HT-29 (cell line): ENCODE measurements at regions not wholly inside any gene's neighbourhood (a gene's known extent, or its start where the extent isn't known, plus 50 kb on each side); places are given as distances from the start of the nearest gene placed in this dataset.

ENCODE experiments used
- DNase-seq: peaks from one replicate; pipeline ENCODE4 v3.0.0-alpha.2; 2015; ENCODE audit warnings: low spot score

DNA sequence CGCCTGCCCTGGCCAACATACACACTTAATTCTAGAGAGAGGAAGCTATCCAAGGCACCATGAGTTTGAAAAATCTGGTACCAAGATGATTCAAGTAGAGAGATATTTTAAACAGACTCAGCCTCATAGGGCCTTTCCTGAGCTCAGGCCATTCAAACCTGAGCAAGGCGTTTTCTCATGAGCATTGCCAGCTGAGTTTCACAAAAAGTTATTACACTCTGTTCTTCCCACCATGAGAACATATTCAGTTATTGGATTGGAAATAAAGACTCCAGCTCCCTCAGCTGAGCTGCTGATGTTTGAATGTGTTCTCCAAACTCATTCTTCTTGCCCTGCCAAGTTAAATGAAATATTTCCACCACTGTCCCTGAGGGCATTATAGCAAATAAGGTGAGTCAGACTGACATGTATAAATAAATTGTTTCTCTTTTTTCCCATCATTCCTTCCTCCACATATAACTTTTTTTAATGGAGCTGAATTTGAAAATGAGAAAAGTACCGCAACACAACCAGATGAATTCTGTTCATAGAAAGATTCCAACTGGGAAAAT, 429.6 kb downstream of the RAB28 start:
- no peak for DNase-seq

DNA sequence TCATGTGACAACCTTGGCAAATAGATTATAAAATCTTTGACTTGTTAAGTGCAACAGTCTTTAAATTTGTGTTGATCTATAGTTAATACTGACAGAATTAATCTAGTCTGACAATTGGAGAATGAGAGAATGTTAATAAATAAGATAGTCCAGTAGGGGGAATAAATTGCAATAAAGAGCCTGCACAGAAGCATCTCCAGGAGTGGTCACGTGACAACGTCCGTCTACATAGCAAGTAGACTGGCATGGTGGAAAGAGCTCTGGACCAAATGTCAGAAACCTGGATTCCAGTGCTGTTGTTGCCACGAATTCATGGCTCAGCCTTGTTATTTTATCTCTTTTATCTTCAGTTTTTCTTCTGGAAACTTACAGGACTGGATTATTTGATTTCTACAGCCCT, 436.5 kb downstream of the RAB28 start:
- DNase-seq, result no peak

DNA sequence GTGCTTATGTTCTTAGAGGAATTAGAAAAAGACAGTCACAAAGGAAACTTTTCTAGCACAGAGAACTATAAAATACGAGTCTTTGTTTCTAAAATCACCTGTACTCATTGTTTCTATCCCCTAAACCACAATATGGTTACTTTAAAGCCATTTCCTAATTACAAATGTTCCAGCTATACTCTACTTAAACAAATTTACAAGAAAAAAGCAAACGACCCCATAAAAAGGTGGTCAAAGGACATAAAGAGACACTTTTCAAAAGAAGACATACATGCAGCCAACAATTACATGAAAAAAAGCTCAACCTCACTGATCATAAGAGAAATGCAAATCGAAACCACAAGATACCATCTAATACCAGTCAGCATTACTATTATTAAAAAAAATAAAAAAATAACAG, 447.3 kb downstream of the RAB28 start:
- DNase-seq, result no peak

DNA sequence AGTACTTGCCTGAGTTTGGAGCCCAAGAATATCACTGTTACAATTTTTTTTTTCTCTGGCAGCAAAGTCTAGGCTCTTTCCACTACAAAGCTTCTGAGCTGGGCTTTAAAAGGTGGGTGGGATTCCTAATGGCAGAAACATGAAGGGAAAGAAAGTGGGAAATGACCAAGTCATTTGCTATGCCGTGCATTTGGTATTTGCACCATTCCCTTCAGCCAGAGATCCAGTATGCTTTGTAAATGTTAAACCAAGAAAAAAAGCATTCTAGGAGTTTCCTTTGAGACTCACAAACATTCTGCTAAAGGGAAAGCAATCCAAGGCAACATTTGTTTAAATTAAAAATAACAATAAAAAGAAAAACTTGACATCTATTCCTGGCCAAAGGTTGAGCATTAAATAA, 451.2 kb downstream of the RAB28 start:
- DNase-seq, result no peak

DNA sequence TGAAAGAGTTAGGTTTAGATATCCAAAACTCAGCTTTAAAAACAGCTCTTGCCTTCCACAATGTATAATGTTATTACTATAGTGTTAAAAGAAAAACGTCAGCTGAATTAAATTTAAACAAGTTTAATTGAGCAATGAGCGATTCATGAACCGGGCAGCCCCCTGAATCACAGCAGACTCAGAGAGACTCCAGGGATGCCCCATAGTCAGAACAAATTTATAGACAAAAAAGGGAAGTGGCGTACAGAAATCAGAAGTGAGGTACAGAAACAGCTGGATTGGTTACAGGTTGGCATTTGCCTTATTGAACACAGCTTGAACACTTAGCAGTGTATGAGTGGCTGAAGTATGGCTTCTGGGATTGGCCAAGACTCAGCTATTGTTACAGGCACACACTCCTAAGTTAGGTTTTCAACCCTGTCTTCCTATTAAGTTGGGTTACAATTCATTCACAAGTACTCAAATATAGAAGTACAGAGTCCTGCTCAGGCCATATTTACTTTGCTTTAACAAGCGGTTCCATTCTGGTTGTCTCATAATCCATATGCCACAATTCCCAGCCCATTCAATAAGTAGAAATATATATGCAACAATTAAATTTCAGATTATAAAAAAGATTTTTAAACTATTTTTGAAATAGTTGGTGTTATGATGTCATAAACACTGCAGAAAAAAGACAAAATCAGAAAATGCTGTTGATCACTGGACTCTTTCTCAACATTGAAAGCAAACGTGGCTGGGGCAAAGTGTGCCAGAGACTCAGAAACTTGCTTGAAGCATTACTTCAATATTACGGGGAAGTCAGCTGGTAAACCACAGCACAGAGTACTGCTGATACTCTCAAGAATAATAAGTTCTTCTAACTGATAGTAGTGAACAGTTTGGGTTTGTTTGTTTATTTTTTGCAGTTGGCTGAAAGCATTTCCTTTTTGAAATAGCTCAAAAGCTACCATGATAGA, 459.7 kb downstream of the RAB28 start:
- no peak for DNase-seq

DNA sequence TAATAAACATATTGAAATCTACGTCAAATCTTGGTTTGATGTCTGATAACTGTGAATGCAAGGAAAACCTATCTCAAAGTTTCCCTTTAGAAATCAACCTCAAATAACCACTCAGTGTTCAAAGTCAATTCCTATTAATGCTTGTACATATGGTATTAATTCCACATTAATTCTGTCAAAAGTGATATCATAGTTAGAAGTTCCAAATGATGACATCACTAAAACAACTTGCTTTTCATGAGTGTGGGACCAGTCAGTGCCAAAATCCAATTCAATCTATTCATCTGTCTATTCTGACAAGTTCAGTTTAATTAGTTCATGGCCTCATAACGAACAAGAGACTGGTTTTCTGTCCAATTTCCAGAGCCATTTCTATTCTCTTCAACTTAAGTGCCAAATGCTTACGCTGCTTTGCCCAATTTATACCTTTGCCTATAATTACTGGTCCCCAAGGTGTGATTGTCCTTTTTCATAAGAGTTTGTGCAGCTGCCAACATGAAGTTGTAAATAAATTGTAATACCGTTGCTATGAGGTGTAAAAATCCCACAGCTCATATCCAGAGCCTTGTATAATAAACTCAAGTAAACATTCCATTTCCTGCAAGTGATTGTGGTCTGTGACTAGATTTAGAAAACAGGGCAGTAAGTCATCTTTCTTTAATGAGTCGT, 476.2 kb downstream of the RAB28 start:
- no peak for DNase-seq

DNA sequence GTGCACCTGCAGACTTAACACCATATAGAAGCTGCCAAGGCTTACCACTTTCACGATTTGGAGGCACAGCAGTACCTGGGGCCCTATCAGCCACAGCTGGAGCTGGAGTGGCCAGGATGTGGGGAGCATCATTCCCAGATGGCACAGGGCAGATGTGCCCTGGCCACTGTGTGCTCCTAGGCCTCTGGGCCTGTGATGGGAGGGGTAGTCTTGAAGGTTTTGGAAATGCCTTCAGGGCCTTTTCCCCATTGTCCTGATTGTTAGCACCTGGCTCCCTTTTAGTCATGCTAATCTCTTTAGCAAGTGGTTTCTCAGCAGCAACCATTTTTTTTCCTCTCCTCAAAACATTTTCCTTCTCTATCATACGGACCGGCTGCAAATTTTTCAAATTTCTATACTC, 490.2 kb downstream of the RAB28 start:
- no peak for DNase-seq

DNA sequence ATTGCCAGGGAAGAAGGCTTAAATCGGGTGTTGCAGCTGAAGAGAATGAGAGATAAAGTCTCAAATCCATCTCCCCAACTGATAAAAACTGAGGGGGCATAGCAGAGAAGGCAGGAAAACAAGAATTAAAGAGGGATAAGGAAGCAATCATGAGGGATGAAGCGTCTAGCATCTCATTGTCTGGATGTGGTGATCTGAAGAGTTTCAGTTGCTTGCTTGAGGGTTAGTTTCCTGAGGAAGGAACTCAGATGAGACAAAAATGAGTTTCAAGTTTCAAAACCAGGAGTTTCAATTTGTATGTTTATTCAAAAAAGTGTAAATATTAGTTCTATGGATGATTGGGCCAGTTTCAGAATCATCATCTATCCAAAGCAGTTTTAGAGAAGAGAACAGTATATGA, 496.9 kb downstream of the RAB28 start:
- DNase-seq, result no peak

DNA sequence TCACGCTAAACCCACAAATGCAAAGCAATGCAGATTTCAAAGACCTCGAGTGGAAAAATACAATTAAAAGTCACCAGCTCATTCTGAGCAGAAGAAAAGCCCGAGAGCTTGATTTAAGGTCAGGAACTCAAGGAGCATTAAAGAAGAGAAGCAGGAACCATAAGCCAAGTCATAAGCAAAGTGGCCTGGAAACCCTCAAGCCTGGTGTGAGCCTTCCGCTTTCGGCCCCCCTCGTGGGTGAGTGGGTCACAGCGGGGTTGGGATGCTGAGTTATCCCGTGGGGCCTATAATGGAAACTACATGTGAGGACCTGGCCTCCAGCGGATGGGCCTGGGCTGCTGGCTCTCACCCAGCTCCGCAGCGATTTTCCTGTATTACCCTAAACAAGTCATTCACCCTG, 504.3 kb downstream of the RAB28 start:
- no peak for DNase-seq

DNA sequence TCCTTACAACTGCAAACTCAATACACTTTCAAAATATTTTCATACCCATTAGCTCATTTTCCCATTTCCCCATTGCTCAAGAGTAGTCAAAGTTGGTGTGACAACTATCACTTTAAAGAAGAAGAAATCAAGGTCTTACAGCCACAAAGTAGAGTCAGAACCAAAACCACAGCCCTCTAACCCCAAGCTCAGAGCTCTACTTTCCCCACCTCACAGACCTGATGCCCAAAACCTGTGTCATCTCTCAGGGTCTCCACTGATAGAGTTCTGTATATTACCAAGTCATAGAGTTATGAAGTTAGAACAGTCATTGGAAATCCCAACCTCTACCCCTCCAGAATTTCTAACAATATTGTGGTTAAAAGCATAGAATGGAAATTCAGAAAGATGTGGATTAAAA, 505.8 kb downstream of the RAB28 start:
- no peak for DNase-seq

DNA sequence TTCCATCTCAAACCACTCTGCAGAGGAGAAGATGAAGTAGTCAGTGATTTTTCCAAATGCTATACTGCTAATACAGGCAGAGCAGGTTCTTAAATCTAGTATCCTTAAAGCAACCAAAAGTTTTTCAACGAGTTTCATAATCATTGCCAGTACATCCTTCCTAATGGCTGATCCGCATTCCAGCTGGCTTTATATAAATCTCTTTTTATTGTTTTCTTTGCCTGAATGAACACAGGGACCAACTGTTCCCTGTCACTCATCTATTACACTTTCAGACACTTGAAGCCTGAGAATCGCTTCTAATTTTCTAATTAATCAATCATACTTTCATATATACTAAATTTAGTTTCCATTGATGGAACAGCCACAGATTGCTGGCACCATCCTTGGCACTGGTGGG, 508.6 kb downstream of the RAB28 start:
- no peak for DNase-seq

DNA sequence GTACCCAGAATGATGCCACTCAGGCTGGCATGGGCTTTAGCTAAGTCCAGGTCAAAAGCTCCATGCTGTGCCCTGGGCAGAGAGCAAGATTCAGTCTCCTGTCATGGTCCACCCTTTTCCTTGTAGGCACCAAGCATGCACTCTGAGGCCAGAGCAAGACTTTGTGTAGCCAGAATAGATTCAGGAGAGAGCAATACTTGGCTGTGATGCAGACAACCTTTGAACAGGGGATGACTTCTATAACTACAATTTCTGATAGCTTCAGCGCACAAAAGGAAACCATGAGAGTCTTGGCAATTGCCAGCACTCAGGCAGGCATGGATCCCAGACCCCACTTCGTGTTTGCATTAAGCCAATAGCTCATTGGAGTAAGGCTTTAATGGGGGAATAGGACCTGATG, 510.6 kb downstream of the RAB28 start:
- no peak for DNase-seq

DNA sequence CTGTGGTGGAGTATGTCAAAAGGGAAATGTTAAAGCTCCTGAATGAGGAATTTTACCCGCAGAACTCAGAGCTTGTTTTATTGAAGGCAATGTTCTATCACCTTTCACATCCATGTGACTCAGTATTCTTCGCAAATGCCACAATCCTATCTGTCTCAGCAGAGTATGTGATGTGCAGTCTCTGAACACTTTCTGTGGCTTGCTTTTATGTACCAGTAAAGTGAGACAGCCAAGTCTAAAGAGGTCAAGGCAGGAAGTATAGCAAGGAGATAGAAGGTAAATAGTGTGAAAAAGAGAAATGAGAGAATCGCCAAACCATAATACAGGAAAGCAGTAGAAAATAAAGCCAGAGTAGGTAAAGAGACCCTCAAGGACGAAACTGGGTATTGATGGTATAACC, 515.8 kb downstream of the RAB28 start:
- no peak for DNase-seq

DNA sequence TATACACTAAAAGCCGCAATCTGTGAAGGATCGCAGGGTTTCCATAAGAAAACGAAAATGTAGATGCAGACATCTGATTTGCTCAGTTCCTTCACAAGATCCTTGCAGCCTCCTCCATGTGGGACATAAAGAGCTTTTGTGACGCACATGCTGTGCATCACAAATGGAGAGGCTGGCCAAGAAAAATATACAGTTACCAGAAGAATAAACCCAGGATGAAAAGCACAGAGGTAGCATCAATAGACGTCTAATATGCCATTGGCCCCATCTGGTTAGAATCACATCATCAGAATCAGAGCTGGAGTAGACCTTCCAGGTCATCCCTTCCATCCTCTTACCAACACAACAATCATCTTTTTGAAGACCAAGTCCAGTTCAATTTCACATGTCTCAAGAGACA, 517.4 kb downstream of the RAB28 start:
- no peak for DNase-seq

DNA sequence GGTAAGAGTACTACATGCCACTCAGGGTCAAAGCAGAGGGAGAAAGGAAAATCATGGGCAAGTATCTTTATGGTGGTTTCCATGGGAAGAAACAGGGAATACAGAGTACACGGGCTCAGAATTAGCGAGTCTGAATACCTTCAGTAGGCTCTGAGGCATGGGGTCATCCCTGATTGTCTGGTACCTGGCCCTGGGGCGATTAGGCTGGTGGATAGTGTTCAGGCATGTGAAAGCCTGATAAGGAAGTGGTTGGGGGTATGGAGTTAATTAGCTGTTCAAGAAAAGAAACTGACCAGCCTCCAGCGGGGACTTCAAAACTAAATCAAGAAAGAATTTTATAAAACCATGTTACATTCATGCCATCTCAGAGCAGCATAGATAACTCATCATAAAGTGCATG, 518.8 kb downstream of the RAB28 start:
- DNase-seq, result no peak

DNA sequence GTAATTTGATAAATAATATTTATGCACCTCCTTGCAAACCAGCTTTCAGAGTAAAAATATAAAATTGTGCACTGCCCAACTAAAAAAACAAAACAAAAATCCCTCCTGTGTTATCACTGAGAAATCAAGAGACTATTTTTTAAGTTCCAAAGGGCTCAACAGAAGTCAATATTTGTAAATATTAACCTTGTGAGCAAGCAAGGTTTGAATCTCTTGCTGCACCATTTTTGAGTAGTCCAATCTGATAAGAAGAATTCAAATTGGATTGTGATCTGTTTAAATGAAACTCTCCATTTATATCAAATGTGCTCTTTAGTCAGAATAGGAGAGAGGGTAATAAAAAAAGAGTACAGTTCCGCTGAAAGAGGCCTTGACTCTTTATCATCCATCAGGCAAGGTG, 520.2 kb downstream of the RAB28 start:
- no peak for DNase-seq

DNA sequence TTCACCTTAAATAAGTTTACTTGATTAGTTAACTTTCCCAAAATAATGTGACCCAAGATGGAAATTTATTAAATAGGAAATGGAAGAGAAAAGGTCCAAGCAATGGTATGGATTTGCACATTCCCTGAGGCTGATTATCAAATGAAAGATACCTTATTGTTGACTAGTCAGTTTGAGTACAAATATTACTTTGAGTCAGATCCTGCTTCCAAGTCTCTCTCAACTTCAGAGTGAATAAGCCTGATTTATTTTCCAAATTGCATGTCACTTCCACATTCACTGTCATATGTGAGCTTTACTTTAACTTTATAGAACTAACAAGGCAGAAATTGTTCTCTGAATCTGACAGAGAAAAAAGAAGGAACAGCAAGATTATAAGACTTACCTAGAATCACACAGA, 520.8 kb downstream of the RAB28 start:
- no peak for DNase-seq

DNA sequence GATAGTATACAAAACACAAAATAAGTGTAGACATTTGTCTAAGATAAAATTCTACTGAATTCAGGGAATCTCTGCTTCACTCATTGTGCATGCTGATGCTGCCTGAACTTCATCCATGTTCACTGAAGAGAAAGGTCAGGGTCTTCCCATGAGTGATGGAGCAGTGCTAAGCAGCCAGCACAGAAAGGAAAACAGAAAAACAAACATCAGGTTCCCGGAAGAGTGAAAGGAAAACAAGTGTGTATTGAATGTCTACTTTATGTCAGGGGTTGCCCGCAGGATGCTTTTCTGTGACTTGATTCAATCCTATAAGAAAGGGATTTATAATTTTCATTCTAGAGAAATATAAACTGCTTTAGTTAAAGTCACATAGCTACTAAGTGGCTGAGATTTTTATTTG, 522.4 kb downstream of the RAB28 start:
- no peak for DNase-seq

DNA sequence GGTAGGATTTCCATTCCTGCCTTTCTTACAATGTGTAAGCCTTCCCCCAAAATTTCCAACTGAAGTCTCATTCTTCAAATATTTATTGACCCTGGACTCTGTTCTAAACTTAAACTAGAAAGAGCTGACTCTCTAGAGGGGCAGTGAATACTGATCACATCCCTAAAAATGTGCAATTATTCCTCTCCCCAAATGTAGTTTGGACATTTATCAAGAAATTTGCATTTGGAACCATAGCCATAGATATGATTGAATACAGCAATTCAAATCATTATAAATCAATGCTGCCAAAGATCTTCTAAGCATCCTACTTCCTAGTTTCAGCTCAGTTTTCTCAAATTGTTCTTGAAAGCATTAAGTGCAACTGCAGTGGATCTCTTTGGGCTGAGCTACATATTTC, 525.7 kb downstream of the RAB28 start:
- no peak for DNase-seq

DNA sequence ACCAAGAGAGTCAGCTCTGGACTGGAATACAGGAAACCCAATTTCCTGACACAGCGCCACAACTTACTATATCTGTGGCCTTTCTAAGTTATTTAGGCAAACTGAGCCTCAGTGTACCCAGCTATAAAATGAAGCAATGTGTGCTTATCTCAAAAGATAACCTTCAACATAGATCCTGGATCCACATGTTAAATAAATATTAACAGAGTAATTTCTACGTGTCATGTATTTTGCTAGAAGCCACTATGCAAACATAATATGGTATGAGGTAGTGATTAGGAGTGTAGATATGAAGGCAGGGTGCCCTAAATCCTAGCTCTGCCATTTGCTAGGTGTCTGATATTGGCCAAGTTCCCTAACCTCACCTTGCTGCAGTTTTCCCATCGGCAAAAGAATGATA, 527.0 kb downstream of the RAB28 start:
- no peak for DNase-seq

DNA sequence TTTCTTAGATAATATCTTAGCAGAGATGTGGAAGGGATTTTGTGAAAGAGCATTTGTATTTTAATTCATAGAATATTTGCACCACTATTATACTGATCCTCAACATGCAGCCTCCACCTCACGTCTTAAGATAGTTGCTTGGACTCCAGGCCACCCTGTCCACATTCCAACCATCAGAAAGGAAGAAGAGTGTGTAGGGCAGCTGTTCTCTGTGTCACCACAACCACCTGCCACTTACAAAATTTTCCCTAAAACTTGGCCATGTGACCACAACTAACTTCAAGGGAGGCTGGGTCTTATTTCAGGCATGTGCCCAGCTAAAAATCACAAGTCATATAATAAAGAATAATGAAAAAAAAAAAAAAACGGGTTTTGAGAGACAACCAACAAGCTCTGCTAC, 528.1 kb downstream of the RAB28 start:
- DNase-seq, result no peak

DNA sequence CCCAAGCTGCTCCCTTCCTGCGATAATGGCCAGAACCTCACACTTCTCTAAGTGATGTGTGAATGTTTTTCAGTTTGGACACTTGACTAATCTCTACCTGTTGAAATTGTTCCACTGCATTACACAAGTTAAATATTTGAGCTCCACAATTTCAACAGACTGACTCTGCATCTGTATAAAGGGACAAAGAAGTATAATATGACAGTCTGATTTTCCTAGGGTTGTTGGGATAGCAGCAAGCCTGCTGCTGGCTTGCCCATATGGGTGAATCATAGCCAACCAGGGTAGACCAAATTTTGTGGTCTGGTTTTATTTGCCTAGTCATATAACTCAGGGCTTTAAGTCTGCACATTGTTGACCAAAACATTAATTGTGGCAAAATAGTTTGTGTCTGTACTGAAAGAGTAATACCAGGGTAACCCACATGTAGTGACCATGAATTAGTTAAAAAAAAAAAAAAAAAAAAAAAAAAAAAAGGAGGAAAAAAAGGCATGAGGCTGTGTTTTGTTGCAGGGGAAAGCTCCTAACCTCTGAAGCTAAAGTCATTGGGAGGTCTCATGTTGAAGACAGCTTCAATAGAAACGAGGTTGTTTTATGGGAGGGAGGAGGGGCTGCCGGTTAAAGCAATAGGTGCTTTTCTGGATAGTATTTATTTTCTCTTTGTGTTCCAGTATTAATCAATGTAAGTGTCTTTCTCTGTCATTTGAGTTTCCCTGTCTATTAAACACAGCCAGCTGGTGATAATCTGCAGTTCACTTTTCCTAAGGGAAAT, 534.2 kb downstream of the RAB28 start:
- no peak for DNase-seq
